ENCODE measurements at regions not wholly inside any gene's neighbourhood (a gene's known extent, or its start where the extent isn't known, plus 50 kb on each side); places are given as distances from the start of the nearest gene placed in this dataset.

DNA sequence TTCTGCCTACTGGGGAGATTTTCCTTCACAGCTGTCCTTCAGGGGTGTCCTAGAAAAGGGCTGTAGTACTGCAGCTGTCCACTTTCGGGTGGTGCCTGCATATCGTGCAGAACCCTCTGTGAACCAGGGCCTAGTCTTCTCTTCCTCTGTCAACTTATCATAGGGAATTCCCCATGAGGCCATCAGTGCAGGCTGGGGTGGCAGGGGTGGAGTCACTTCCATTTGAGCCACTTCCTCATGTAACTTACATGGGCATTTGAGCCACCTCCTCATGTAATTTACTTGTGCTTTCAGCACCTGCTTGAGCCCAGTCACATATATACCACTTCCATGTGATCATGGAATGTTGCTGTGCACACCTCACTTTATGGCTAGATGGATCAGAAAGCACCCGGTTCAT, 742.0 kb upstream of the RGMB start:
- no peak overlapping the region for H2AFZ ChIP-seq (ENCODE audit: low read length)
- no peaks in the 10 kb centered on the region for H3K79me2 ChIP-seq (ENCODE audit: insufficient read depth, low read length)
- H3K27me3 ChIP-seq (ENCODE audit: insufficient read depth, low read length), result no peaks in the 10 kb centered on the region
- no peaks in the 10 kb centered on the region for H4K20me1 ChIP-seq (ENCODE audit: insufficient read depth, low read length)
- H3K4me3 ChIP-seq (ENCODE audit: insufficient read depth, low read length), result no peak overlapping the region
- TF ChIP-seq, protein P1, sequence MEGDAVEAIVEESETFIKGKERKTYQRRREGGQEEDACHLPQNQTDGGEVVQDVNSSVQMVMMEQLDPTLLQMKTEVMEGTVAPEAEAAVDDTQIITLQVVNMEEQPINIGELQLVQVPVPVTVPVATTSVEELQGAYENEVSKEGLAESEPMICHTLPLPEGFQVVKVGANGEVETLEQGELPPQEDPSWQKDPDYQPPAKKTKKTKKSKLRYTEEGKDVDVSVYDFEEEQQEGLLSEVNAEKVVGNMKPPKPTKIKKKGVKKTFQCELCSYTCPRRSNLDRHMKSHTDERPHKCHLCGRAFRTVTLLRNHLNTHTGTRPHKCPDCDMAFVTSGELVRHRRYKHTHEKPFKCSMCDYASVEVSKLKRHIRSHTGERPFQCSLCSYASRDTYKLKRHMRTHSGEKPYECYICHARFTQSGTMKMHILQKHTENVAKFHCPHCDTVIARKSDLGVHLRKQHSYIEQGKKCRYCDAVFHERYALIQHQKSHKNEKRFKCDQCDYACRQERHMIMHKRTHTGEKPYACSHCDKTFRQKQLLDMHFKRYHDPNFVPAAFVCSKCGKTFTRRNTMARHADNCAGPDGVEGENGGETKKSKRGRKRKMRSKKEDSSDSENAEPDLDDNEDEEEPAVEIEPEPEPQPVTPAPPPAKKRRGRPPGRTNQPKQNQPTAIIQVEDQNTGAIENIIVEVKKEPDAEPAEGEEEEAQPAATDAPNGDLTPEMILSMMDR (IDR thresholded peaks at IDR 0.05; ENCODE audit: extremely low read depth, low read depth, low read length), result no peak
- H3K27ac ChIP-seq (ENCODE audit: low read depth, low read length), result no peak overlapping the region
- DNase-seq (ENCODE audit: insufficient read length, low spot score, missing footprints), result no peak
- H3K4me2 ChIP-seq (ENCODE audit: insufficient read depth, low read length), result no peak overlapping the region
- H3K9me3 ChIP-seq (ENCODE audit: low read depth, low read length), result no peaks in the 10 kb centered on the region
- H3K4me1 ChIP-seq (ENCODE audit: insufficient read depth, low read length), result no peaks in the 10 kb centered on the region
- H3K36me3 ChIP-seq (ENCODE audit: insufficient read depth, low read length), result no peaks in the 10 kb centered on the region

DNA sequence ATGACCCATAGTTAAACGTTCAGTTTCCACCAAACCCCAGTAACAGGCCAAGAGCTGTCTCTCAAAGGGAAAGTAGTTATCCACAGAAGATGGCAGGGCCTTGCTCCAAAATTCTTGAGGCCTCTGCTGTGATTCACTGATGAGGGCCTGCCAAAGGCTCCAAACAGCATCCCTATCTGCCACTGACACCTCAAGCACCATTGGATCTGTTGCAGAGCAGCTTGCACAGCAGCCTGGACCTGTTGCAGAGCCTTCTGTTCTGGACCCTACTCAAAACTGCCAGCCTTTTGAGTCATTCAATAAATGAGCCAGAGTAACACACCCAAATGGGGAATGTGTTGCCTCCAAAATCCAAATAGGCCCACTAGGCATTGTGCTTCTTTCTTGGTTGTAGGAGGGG, 741.5 kb upstream of the RGMB start:
- TF ChIP-seq, protein P1 (IDR thresholded peaks at IDR 0.05; ENCODE audit: extremely low read depth, low read depth, low read length), result no peak
- Histone ChIP-seq H3K9me3 (ENCODE audit: low read depth, low read length) (no peaks in the 10 kb centered on the region), H3K79me2 (ENCODE audit: insufficient read depth, low read length) (no peaks in the 10 kb centered on the region), H3K27ac (ENCODE audit: low read depth, low read length) (no peak overlapping the region), H3K27me3 (ENCODE audit: insufficient read depth, low read length) (no peaks in the 10 kb centered on the region), H4K20me1 (ENCODE audit: insufficient read depth, low read length) (no peaks in the 10 kb centered on the region), H3K36me3 (ENCODE audit: insufficient read depth, low read length) (no peaks in the 10 kb centered on the region), H3K4me3 (ENCODE audit: insufficient read depth, low read length) (no peak overlapping the region), H3K4me1 (ENCODE audit: insufficient read depth, low read length) (no peaks in the 10 kb centered on the region), H3K4me2 (ENCODE audit: insufficient read depth, low read length) (no peak overlapping the region), H2AFZ (ENCODE audit: low read length) (no peak overlapping the region)
- no peak for DNase-seq (ENCODE audit: insufficient read length, low spot score, missing footprints)

DNA sequence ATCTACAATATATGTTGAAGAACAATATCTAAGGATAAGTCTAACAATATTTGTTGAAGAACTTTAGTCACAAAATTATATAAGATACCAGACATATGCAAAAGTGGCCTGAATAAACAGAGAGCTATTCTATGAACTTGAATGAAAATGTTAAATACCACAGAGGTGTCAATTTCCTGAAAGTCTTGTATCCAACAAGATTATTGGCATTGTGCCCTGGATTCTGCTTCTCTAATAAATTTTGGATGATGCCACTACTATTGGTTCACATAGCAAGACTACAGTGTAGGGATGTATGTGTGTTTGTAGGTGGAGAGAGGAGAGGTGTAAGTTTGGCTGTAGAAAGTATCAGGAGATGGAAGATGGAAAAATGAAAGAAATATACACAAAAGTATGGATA, 731.8 kb upstream of the RGMB start:
- no peaks in the 10 kb centered on the region for H3K4me1 ChIP-seq (ENCODE audit: insufficient read depth, low read length)
- no peak overlapping the region for H3K27ac ChIP-seq (ENCODE audit: low read depth, low read length)
- no peak overlapping the region for H2AFZ ChIP-seq (ENCODE audit: low read length)
- no peak overlapping the region for H3K4me2 ChIP-seq (ENCODE audit: insufficient read depth, low read length)
- H3K4me3 ChIP-seq (ENCODE audit: insufficient read depth, low read length), result no peak overlapping the region
- H4K20me1 ChIP-seq (ENCODE audit: insufficient read depth, low read length), result no peaks in the 10 kb centered on the region
- H3K27me3 ChIP-seq (ENCODE audit: insufficient read depth, low read length), result no peaks in the 10 kb centered on the region
- no peak for DNase-seq (ENCODE audit: insufficient read length, low spot score, missing footprints)
- TF ChIP-seq, protein P1 (IDR thresholded peaks at IDR 0.05; ENCODE audit: extremely low read depth, low read depth, low read length), result no peak
- H3K9me3 ChIP-seq (ENCODE audit: low read depth, low read length), result no peaks in the 10 kb centered on the region
- H3K79me2 ChIP-seq (ENCODE audit: insufficient read depth, low read length), result no peaks in the 10 kb centered on the region
- H3K36me3 ChIP-seq (ENCODE audit: insufficient read depth, low read length), result no peaks in the 10 kb centered on the region

DNA sequence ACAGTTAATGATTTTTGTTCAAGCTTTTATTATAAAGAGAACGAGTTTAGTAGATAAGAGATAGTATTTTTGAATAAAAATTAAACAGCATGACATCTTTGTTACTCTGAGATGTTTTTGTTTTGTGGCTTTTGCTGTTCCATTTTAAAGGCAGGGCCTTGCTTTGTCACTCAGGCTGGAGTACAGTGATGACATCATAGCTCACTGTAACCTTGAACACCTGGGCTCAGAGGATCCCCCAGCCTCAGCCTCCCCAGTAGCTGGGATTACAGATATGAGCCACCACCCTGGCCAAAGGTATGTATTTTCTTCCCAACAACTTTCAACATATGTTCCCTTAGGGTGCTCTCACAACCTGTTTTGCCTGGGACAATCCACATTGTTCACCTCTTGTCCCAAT, 730.9 kb upstream of the RGMB start:
- Histone ChIP-seq H3K4me3 (ENCODE audit: insufficient read depth, low read length) (no peak overlapping the region), H3K79me2 (ENCODE audit: insufficient read depth, low read length) (no peaks in the 10 kb centered on the region), H3K36me3 (ENCODE audit: insufficient read depth, low read length) (no peaks in the 10 kb centered on the region), H4K20me1 (ENCODE audit: insufficient read depth, low read length) (no peaks in the 10 kb centered on the region), H3K27ac (ENCODE audit: low read depth, low read length) (no peak overlapping the region), H3K4me2 (ENCODE audit: insufficient read depth, low read length) (no peak overlapping the region), H3K27me3 (ENCODE audit: insufficient read depth, low read length) (no peaks in the 10 kb centered on the region), H3K9me3 (ENCODE audit: low read depth, low read length) (no peaks in the 10 kb centered on the region), H2AFZ (ENCODE audit: low read length) (no peak overlapping the region), H3K4me1 (ENCODE audit: insufficient read depth, low read length) (no peaks in the 10 kb centered on the region)
- TF ChIP-seq, protein P1 (IDR thresholded peaks at IDR 0.05; ENCODE audit: extremely low read depth, low read depth, low read length), result no peak
- no peak for DNase-seq (ENCODE audit: insufficient read length, low spot score, missing footprints)

Measured in osteoblast (primary cell).